HL-60 (cell line): ENCODE measurements at regions not wholly inside any gene's neighbourhood (a gene's known extent, or its start where the extent isn't known, plus 50 kb on each side); places are given as distances from the start of the nearest gene placed in this dataset.

Experiments
- GABPA ChIP-seq: IDR thresholded peaks from 2 replicates; pipeline ENCODE4 v1.6.1; 2012; ENCODE audit warnings: low read depth
- POLR2AphosphoS5 ChIP-seq: IDR thresholded peaks from 2 replicates; pipeline ENCODE4 v1.6.1; 2012; ENCODE audit warnings: low read depth
- TF ChIP-seq, protein P1 (sequence below): IDR thresholded peaks from one replicate; pipeline ENCODE4 v1.5.1; 2011; ENCODE audit warnings: low read length, control low read depth, inconsistent platforms; ENCODE audit not compliant: insufficient read depth
- TF ChIP-seq, protein P2 (sequence below): IDR thresholded peaks from 2 replicates; pipeline ENCODE4 v1.6.1; 2012; ENCODE audit warnings: low read depth; ENCODE audit not compliant: insufficient replicate concordance

DNA sequence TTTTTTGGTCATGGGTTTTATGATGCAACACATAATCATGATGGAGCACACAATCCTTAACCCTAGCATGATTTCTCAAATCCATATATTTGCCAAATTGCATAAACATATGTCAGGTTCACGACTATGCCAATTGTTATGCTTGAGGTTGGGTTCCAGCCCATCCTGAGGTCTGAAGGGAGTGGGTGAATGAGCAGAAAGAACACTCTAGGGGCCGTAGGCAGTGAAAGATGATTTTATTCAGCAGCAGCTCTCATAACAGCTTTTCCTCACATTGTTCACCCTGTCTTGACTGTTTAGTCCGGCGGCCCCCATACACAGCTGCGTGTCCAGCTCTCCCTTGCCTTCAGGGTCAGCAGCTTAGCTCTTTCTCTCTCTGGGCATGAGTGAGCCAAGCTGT is 627.7 kb downstream of the PLA2G4A start:
- TF ChIP-seq GABPA (no peak), POLR2AphosphoS5 (no peak)
- TF ChIP-seq, protein P1, sequence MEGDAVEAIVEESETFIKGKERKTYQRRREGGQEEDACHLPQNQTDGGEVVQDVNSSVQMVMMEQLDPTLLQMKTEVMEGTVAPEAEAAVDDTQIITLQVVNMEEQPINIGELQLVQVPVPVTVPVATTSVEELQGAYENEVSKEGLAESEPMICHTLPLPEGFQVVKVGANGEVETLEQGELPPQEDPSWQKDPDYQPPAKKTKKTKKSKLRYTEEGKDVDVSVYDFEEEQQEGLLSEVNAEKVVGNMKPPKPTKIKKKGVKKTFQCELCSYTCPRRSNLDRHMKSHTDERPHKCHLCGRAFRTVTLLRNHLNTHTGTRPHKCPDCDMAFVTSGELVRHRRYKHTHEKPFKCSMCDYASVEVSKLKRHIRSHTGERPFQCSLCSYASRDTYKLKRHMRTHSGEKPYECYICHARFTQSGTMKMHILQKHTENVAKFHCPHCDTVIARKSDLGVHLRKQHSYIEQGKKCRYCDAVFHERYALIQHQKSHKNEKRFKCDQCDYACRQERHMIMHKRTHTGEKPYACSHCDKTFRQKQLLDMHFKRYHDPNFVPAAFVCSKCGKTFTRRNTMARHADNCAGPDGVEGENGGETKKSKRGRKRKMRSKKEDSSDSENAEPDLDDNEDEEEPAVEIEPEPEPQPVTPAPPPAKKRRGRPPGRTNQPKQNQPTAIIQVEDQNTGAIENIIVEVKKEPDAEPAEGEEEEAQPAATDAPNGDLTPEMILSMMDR, result no peak
- TF ChIP-seq, protein P2, sequence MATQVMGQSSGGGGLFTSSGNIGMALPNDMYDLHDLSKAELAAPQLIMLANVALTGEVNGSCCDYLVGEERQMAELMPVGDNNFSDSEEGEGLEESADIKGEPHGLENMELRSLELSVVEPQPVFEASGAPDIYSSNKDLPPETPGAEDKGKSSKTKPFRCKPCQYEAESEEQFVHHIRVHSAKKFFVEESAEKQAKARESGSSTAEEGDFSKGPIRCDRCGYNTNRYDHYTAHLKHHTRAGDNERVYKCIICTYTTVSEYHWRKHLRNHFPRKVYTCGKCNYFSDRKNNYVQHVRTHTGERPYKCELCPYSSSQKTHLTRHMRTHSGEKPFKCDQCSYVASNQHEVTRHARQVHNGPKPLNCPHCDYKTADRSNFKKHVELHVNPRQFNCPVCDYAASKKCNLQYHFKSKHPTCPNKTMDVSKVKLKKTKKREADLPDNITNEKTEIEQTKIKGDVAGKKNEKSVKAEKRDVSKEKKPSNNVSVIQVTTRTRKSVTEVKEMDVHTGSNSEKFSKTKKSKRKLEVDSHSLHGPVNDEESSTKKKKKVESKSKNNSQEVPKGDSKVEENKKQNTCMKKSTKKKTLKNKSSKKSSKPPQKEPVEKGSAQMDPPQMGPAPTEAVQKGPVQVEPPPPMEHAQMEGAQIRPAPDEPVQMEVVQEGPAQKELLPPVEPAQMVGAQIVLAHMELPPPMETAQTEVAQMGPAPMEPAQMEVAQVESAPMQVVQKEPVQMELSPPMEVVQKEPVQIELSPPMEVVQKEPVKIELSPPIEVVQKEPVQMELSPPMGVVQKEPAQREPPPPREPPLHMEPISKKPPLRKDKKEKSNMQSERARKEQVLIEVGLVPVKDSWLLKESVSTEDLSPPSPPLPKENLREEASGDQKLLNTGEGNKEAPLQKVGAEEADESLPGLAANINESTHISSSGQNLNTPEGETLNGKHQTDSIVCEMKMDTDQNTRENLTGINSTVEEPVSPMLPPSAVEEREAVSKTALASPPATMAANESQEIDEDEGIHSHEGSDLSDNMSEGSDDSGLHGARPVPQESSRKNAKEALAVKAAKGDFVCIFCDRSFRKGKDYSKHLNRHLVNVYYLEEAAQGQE, result no peak
